Stimulated activated CD4-positive, alpha-beta T cell treated with anti-CD3 and anti-CD28 coated beads, Interleukin-4, amount 100 ng/mL, for 1 hour (primary cell): ENCODE measurements at regions not wholly inside any gene's neighbourhood (a gene's known extent, or its start where the extent isn't known, plus 50 kb on each side); places are given as distances from the start of the nearest gene placed in this dataset.
"Not testable (repeated sequence)": the region's sequence is repeated elsewhere in the genome, so short reads cannot be mapped to it uniquely, and the experiment has no call there.

Experiments used
- DNase-seq: peaks from one replicate; pipeline ENCODE4 v3.0.0-alpha.2; 2020

DNA sequence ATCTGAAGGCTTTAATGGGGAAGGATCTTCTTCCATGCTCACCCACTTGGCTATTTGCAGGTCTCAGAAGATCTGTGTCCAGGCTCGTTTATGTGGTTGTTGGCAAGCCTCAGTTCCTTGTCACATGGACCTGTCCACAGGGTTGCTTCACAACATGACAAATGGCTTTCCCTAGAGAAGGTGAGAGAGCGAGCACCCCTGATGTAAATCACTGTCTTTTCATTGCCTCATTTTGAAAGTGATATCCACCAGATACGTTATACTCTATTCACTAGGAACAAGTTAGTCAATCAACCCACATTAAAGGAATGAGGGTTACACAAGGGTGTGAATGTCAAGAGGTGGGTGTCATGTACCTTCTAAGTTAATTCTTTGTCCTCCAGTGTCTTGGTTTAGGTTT is 433.3 kb downstream of the RPS6KC1 start:
- no peak for DNase-seq

DNA sequence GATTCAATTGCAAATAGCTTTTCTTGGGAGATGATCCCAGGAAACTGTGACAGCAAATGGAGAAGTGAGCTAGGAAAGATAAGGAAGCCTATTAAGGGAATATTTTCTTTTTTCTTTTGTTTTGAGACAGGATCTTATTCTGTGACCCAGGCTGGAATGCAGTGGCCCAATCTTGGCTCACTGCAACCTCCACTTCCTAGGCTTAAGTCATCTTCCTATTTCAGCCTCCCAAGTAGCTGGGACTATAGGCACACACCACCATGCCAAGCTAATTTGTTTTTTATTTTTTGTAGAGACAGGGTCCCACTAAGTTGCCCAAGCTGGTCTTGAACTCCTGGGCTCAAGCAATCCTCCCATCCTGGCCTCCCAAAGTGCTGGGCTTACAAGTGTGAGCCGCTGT is 433.7 kb downstream of the RPS6KC1 start:
- no peak for DNase-seq

DNA sequence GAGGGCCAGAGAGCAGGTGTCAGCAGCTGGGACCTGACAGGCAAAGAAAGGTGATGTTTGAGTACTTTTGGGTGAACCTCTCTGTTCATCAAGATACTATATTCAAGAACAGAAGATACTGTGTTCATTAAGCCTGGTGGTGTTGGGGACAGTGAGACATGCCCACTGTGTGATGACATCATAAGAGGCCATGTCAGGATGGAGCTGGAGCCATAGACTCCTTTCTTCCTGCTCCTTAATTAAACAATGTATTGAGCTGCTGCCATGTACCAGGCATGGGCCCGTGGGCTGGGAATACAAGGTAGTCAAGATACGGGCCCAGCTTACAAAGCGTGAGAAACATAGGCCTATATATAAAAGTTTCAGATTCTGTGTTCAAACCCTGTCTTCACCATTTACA is 435.4 kb downstream of the RPS6KC1 start:
- no peak for DNase-seq

DNA sequence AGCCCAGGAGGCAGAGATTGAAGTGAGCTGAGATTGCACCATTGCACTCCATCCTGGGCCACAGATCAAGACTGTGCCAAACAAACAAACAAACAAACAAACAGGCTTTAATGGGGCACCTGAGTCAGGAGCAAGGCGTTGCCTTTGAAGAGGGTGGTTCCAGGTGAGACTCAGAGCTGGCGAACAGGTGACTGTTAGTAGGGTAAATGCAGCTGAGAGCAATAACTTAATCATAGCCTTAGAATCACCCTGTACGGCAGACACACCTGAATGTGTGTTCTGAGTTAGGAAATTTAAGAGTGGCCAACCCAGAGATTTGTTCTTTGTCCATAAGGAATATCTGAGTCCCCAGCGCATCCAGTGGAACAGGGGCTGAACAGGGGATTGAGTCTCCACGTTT is 440.4 kb downstream of the RPS6KC1 start:
- DNase-seq, result no peak

DNA sequence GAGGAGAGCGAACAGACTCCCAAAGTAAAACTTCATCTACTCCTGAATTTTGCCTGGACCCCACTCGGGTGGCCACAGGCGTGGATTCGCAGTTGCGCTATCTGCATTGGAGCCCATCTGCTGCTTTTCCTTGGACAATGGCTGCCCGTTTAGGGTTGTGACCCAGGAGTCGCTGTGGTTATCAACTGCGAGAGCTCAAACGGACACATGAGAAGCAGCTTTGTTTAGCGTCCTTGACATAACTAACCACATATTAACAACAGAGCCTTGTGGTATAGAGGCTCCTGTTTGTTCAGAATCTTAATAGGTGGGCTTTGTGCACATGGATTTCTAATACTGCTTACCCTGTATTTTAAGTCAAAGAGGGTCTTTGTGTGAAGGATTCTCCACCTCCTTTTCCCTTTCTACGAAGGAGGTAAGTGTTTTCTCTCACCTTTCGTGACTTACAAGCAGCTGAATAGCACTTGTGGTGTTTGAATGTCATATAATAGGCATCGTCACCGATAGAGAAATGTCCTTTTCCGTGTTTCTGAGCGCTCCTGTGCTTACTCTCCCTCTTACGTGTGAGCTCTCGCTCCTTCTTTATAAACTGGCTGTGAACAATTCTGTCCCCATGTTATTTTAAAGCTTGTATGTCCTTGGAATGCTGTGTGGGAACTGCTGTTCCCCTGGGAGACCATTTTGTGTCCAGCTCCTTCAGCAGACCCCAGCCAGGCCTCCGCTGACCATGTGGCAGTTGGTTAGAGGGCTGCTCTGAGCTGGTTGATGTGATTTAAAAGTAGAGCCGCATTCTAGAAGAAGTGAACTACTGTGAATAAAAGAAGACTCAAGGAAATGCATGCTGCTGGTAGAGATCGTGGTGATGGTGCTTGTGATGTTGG is 441.4 kb downstream of the RPS6KC1 start:
- DNase-seq, result no peak

DNA sequence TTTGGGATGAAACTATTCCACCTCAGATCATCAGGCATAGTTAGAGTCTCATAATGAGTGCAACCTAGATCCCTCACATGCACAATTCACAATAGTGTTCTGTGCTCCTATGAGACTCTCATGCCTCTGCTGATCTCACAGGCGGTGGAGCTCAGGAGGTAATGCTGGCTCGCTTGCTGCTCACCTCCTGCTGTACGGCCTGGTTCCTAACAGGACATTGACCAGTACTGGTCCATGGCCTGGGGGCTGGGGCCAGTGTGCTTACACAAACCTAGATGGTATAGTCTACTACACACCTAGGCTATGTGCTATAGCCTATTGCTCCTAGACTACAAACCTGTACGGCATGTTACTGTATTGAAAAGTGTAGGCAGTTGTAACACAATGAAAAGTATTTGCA is 448.4 kb downstream of the RPS6KC1 start:
- DNase-seq, result no peak

DNA sequence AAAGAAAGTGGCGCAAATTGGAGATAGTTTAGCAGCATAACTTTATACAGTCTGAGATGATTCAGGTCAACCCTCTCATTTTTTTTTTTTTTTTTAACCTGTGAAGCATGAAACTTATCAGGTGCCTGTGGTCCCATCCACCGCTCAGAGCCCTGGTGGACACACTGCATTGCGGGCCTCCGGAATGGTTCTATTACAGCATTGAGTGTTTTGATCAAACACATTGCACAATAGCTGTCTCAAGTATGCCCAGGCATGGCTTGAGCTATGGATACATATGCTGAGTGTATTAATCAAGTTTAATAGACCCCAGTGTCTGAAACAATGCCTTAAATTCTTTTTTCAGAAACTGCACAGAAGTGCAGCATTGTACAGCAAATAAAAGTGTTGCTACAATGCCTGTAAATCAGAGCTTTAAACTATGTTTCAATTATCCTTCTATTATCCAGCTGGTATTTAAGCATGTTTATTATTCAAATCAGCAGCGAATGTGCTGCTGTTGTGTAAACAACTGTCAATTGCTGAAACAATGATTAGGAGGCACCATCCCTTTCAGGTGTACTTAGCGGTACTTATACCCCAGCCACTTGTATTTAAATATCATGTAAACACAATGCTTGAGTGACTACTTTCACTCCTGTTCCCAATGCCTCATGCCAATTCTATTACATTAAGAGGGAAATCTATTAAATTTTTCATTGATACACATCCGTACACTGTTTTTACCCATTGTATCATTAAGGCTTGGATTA is 456.6 kb downstream of the RPS6KC1 start:
- no peak for DNase-seq

DNA sequence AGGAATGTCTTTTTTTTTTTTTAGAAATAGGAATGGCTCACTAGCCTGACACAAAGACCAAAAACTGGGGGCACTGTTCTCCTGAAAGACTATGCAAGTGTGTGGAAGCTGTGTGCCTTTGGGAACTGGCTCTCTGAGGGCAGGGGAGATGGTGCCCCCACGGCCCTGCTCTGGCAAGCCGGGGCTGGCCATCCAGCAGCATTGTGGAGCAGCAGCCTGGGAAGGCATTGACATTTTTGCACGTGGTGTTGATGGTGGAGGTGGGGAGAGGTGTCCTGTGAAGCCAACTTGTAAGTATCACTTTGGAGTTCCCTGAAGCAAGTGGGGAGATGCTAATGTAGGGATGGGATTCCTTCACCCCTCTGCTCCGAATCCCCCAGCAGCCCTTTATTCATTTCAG is 460.1 kb downstream of the RPS6KC1 start:
- no peak for DNase-seq

DNA sequence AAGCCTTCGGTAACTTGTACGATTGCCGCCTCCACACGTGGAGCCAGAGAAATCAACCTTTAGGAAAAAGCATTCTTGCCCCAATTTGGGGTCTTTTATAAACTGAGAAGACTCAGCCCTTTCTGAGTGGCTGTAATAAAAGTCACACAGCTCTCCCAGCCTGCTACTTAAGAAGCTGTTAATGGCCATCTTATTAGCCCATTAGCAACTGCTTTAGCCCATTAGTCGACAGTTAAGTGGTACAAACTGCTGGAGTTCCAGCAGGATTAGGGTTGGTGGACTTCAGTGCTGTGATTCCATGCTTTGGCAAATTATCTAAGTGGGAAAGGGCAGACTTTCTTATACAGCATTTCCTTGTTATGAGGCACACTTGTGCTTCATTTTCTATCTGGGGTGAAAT is 461.3 kb downstream of the RPS6KC1 start:
- DNase-seq, result no peak

DNA sequence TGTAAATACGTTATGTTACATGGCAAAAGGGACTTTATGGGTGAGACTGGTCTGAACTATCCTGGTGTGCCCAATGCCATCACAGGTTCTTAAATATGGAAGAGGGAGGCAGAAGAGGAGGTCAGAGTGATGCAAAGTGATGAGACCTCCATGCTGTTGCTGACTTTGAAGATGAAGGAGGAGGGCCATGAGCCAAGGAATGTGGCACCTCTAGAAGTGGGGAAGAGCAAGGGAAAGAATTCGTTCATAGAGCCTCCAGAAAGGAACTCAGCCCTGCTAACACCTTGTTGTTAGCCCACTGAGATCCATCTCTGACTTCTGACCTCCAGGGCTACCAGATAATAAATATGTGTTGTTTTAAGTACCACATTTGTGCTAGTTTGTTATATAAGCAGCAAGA is 462.0 kb downstream of the RPS6KC1 start:
- no peak for DNase-seq

DNA sequence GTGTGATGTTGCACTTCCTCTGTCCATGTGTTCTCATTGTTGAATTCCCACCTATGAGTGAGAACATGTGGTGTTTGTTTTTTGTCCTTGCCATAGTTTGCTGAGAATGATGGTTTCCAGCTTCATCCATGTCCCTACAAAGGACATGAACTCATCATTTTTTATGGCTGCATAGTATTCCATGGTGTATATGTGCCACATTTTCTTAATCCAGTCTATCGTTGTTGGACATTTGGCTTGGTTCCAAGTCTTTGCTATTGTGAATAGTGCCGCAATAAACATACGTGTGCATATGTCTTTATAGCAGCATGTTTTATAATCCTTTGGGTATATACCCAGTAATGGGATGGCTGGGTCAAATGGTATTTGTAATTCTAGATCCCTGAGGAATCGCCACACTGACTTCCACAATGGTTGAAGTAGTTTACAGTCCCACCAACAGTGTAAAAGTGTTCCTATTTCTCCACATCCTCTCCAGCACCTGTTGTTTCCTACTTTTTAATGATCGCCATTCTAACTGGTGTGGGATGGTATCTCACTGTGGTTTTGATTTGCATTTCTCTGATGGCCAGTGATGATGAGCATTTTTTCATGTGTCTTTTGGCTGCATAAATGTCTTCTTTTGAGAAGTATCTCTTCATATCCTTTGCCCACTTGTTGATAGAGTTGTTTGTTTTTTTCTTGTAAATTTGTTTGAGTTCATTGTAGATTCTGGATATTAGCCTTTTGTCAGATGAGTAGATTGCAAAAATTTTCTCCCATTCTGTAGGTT is 463.6 kb downstream of the RPS6KC1 start:
- not testable (repeated sequence) for DNase-seq

DNA sequence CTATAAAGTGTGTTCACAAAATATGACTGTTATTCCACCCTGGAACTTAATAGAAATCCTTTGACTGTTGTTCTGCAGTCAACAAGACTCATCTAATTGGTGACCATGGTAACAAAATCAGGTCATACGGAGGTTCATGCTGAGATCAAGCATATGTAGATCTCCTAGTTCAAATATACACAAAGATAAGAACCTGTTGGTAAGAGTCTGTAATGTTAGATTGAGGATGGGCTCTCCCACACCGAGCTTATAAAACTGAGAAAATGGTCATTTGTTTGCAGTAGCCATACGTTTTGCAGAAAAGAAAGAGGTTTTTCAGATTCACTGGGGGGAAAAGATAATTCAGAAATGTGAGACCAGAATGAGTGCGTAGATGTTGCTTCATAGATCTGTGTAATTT is 468.1 kb downstream of the RPS6KC1 start:
- DNase-seq, result no peak

DNA sequence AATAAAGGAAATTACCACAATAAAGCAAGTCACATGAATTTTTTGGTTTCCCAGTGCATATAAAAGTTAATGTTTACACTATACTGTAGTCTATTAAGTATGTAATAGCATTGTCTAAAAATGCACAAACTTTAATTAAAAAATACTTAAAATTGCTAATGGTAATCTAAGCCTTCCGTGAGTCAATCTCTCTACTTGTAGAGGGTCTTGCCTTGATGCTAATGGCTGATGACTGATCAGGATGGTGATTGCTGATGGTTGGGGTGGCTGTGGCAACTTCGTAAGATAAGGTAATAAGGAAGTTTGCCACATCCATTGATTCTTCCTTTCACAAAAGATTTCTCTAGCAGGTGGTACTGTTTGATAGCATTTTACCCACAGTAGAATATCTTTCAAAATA is 466.6 kb upstream of the PROX1 start:
- no peak for DNase-seq

DNA sequence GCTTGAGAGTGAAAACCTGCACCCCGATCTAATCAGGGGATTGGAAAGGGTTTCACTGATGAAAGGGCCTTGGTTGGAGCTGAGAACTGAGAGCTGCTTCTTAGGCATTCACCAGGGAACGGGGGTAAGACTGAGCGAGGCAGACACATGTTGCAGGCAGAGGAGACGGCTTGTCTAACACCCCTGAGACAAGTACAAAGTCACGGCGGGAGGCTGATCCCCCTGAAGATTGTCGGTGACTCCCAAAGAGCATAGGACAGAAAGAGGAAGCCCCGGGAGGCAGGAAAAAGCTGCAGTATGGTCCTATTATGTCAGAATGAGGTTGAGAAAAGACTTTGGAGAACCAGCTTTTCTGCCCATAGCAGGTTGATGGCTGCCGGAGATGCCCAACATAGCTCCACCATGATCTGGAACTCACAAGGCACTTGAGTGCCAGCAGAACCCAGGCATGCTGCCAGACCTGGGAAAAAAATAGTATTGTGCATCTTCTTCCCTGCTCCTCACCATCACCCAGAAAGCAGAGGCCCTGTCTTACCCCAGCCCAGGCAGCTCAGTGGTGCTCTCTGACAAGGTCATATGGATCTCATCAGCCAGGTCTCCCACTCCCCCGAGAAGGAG is 463.9 kb upstream of the PROX1 start:
- DNase-seq, result no peak

DNA sequence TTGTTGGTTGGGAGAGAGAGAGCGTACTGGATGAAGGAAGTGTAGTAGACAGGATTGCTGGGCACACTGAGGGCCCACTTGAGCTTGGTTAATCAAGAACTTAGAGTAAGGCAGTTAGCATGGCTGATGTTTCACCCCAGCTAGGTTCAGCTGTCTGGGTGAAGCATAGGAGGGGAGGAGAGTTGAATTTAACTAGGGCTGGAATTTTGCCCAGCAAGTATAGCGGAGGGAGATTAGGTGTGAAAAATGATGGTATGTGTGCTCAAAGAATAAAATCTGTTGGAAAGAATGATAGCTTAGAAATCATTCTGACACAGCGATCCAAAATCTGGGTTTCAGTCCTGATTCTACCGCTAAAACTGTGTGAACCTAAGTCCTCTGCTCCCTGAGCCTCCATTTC is 461.5 kb upstream of the PROX1 start:
- no peak for DNase-seq

DNA sequence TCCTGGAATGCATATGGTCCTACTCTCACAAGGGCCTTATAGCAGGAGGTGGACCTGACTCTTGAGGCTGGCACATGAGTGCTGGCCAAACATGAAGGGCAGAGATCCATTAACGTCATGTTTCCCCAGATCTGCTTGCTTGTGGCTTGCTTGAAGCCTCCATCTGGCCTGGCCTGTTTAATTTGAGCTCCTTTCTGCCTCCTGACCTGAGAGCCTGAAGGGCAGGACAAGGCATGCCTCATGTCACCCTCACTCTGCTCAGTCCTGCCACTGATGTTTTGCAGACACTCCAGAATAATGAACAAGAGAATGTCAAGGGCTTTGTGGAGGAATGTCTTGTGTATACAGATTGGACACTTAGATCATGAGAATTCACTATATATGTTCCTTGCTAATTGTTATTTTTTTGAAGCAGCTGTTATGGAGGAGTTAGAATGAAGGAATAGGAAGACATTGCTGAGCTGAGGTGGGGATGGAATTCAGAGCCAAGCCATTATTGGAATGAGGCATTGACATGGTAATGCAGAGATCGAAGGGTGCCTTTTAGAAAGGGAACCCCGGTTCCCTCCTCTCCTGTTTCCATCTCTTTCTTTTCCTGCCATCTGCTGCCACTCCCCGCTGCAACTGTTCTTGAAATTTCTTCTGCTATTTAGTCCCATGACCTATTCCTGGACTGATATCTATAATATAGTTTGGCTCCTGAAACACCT is 457.0 kb upstream of the PROX1 start:
- DNase-seq, result no peak

DNA sequence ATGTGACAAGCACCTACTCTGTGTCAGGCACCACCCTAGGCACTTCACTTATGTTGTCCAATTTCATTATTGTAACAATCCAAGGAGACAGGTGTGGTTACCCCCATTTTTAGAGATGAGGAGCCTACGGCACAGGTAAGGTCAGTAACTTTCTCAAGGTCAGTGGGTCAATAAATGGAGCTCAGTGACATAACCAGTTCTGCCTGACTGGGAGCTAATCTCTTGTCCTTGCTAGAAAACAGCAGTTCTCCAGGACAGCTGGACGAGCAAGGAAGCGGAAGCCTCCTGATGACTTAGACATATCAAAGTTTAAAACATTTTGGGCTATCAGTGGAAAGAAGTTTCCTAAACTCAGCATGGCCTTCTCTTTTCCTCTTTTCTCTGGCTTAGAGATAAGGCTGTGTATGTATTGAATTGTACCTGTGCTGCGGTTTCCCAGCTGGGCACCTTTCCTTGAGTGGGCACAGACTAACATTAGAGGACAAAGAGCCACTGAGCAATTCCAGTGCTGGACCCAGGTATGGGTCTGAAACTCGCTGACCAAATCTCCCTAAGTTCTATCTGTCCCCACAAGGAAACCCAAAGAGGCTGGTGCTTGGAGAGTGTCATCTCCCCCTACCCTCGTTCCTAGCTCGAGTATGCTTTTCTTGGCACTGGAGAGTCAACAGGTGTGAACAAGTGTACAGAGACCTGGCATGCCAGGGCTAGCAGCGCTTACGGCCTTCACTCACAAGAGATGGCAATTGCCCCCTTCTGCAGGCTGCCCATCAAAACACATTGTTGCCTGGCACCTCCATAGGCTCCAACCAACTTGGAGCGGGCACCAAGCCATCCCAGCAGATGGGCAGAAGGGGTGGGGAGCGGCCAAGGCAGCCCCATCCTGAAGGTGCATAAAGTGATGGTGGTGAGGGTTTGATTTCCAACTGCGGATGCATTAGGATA is 456.1 kb upstream of the PROX1 start:
- no peak for DNase-seq

DNA sequence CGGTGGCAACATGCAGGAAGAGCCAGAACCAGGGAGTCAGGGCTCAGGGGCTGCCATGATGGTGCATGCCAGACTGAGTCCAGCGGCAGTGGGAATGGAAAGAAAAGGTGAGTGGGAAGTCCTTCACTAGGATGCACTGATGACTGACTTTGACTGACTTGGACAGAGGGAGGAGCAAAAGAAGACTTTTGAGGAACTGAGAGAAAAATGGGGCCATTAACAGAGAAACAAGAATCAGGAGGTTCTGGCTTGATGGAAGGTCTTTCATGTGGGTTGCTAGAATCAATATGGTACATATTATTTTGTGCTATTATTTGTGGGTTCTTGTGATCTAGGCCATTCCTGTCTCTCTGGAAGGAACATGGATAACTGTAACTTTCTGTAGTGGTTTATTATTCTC is 454.6 kb upstream of the PROX1 start:
- no peak for DNase-seq

DNA sequence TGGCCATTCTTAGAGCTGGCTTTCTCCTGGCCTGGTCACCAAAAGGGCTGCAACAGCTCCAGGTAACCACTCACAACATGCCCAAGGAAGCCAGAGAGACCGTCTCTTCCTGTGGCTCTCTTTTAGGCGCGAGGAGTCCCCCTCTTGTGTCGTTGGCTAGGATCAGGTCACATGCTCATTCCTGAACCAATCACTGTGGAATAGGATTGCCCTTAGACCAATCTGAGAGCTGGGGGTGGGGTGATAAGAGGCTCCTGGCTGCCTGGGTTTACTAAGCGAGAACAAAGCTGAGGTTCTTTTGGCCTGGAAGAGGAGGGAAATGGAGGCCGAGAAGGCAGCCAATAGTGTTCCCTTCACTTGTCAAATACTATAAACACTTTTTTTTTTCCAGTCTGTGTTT is 452.1 kb upstream of the PROX1 start:
- DNase-seq, result no peak

DNA sequence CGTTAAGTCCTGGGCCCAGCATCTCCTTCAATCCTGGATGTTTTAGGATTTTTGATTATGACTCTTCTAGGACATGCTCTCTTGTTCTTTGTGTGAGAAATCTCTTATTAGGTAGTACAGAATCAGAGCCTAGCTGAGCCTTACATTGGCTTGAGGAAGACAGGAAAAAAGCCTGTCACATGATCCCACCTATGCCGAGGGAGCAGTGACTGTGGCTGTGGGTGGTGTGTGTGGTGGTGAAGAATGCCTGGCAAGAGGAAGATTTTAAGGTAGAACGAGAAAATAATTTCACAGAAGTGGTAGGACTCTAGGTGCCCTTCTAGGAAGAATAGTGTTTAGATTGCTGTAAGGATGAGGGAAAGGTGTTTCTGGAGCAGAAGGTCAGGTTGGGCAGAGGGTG is 449.5 kb upstream of the PROX1 start:
- no peak for DNase-seq

DNA sequence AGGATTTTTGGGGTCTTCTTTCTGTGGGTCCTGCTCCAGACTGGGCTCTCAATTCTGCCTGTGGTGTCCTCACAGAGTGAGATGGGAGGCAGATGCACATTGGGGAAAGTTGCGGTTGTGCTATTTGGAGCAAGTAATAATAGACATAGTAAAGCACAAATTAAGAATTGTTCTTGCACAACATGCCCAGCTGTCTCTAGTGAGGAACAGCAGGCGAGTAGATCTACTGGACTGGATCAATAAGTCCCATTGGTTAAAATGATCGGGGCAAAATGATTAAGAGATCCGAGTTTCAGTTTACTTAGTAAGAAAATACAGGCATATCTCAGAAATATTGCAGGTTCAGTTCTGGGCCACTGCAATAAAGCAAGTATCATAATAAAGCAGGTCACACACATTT is 448.3 kb upstream of the PROX1 start:
- DNase-seq, result no peak
